H9 (cell line): ENCODE measurements at regions not wholly inside any gene's neighbourhood (a gene's known extent, or its start where the extent isn't known, plus 50 kb on each side); places are given as distances from the start of the nearest gene placed in this dataset.

Experiments
- DNase-seq: peaks from one replicate; pipeline ENCODE4 v3.0.0-alpha.2; 2017
- H2AFZ ChIP-seq: one replicate; pipeline ENCODE4 v1.6.1; 2013; ENCODE audit warnings: mild to moderate bottlenecking, low read length, control low read depth, moderate library complexity
- H2AK5ac ChIP-seq: 2 replicates; pipeline ENCODE4 v1.6.1; 2013; ENCODE audit warnings: low read length, control low read depth, mixed read lengths; ENCODE audit not compliant: insufficient read length
- H2BK120ac ChIP-seq: one replicate; pipeline ENCODE4 v1.6.1; 2013; ENCODE audit warnings: low read depth, mild to moderate bottlenecking, low read length, control low read depth, inconsistent platforms; ENCODE audit not compliant: poor library complexity, severe bottlenecking
- H2BK12ac ChIP-seq: 2 replicates; pipeline ENCODE4 v1.6.1; 2013; ENCODE audit warnings: low read length, control low read depth, mixed read lengths, low read depth; ENCODE audit not compliant: insufficient read length
- H2BK15ac ChIP-seq: 2 replicates; pipeline ENCODE4 v1.6.1; 2013; ENCODE audit warnings: low read depth, low read length, control low read depth
- H2BK20ac ChIP-seq: one replicate; pipeline ENCODE4 v1.6.1; 2013; ENCODE audit warnings: low read depth, mild to moderate bottlenecking, low read length, control low read depth, inconsistent platforms; ENCODE audit not compliant: poor library complexity, severe bottlenecking
- H2BK5ac ChIP-seq: 2 replicates; pipeline ENCODE4 v1.6.1; 2013; ENCODE audit warnings: low read length, control low read depth, mixed read lengths; ENCODE audit not compliant: insufficient read length
- H3K14ac ChIP-seq: 2 replicates; pipeline ENCODE4 v1.6.1; 2013; ENCODE audit warnings: low read length, control low read depth; ENCODE audit not compliant: insufficient read depth
- H3K18ac ChIP-seq: 2 replicates; pipeline ENCODE4 v1.6.1; 2013; ENCODE audit warnings: low read depth, mild to moderate bottlenecking, mixed read lengths, low read length, control low read depth; ENCODE audit not compliant: insufficient read length
- H3K23ac ChIP-seq: 2 replicates; pipeline ENCODE4 v1.6.1; 2013; ENCODE audit warnings: low read length, control low read depth, mixed read lengths, low read depth; ENCODE audit not compliant: insufficient read length
- H3K23me2 ChIP-seq: 2 replicates; pipeline ENCODE4 v1.6.1; 2013; ENCODE audit warnings: low read depth, mild to moderate bottlenecking, mixed read lengths, low read length, control low read depth; ENCODE audit not compliant: insufficient read length, poor library complexity, severe bottlenecking
- H3K27ac ChIP-seq: 2 replicates; pipeline ENCODE4 v1.5.1; 2013; ENCODE audit warnings: low read length, control low read depth, mixed read lengths, low read depth; ENCODE audit not compliant: insufficient read length
- H3K27me3 ChIP-seq: 2 replicates; pipeline ENCODE4 v1.6.1; 2013; ENCODE audit warnings: low read length, control low read depth, inconsistent platforms; ENCODE audit not compliant: insufficient read depth
- H3K4ac ChIP-seq: 2 replicates; pipeline ENCODE4 v1.6.1; 2013; ENCODE audit warnings: low read depth, mild to moderate bottlenecking, control low read depth, inconsistent platforms, low read length, moderate library complexity
- H3K4me1 ChIP-seq: 2 replicates; pipeline ENCODE4 v1.6.1; 2013; ENCODE audit warnings: low read length, control low read depth, inconsistent platforms; ENCODE audit not compliant: insufficient read depth
- H3K4me2 ChIP-seq: 2 replicates; pipeline ENCODE4 v1.6.1; 2013; ENCODE audit warnings: low read length, control low read depth, mixed read lengths; ENCODE audit not compliant: insufficient read length, insufficient read depth
- H3K56ac ChIP-seq: 2 replicates; pipeline ENCODE4 v1.6.1; 2013; ENCODE audit warnings: low read depth, mild to moderate bottlenecking, mixed read lengths, low read length, control low read depth; ENCODE audit not compliant: insufficient read length
- H3K79me1 ChIP-seq: 2 replicates; pipeline ENCODE4 v1.6.1; 2013; ENCODE audit warnings: low read depth, mild to moderate bottlenecking, moderate library complexity, low read length, control low read depth, inconsistent platforms; ENCODE audit not compliant: insufficient read depth, poor library complexity, severe bottlenecking
- H3K79me2 ChIP-seq: 2 replicates; pipeline ENCODE4 v1.6.1; 2013; ENCODE audit warnings: low read length, control low read depth, inconsistent platforms; ENCODE audit not compliant: insufficient read depth
- H3K9ac ChIP-seq: 2 replicates; pipeline ENCODE4 v1.6.1; 2013; ENCODE audit warnings: low read length, control low read depth, mixed read lengths; ENCODE audit not compliant: insufficient read length; ENCODE audit errors: extremely low read depth
- H3K9me3 ChIP-seq: one replicate; pipeline ENCODE4 v1.6.1; 2013; ENCODE audit warnings: low read depth, low read length, inconsistent platforms; ENCODE audit not compliant: control insufficient read depth
- H3T11ph ChIP-seq: one replicate; pipeline ENCODE4 v1.6.1; 2013; ENCODE audit warnings: mild to moderate bottlenecking, low read length, control low read depth, inconsistent platforms
- H4K20me1 ChIP-seq: one replicate; pipeline ENCODE4 v1.6.1; 2013; ENCODE audit not compliant: control insufficient read depth, insufficient read length, insufficient read depth
- H4K5ac ChIP-seq: 2 replicates; pipeline ENCODE4 v1.6.1; 2013; ENCODE audit warnings: low read depth, mild to moderate bottlenecking, mixed read lengths, low read length, control low read depth; ENCODE audit not compliant: insufficient read length
- H4K8ac ChIP-seq: replicated peaks from 2 replicates; pipeline ENCODE4 v1.6.1; 2013; ENCODE audit warnings: low read length, control low read depth, mixed read lengths, low read depth; ENCODE audit not compliant: insufficient read length
- H4K91ac ChIP-seq: 2 replicates; pipeline ENCODE4 v1.6.1; 2013; ENCODE audit warnings: low read depth, mild to moderate bottlenecking, moderate library complexity, mixed read lengths, low read length, control low read depth; ENCODE audit not compliant: insufficient read length
- H3K27ac Mint-ChIP-seq, 3 experiments: 2 replicates in 2 of 3; 3 replicates in 1 of 3; pipeline ENCODE4 v1.8.0; 2020 to 2021; ENCODE audit warnings: mixed read lengths in 3 of 3, mild to moderate bottlenecking in 1 of 3, moderate library complexity in 1 of 3
- H3K27me3 Mint-ChIP-seq: 2 replicates; pipeline ENCODE4 v1.8.0; 2021; ENCODE audit warnings: low read depth, mild to moderate bottlenecking, moderate library complexity, mixed read lengths
- H3K36me3 Mint-ChIP-seq, 3 experiments: 2 replicates in 2 of 3; 3 replicates in 1 of 3; pipeline ENCODE4 v1.8.0; 2020 to 2021; ENCODE audit warnings: low read depth in 3 of 3, mixed read lengths in 3 of 3; ENCODE audit not compliant: insufficient read depth in 1 of 3
- H3K4me1 Mint-ChIP-seq, 2 experiments: 2 replicates each; pipeline ENCODE4 v1.8.0; 2020; ENCODE audit warnings: mixed read lengths in 2 of 2
- H3K4me3 Mint-ChIP-seq, 2 experiments: 2 replicates in 1 of 2; 3 replicates in 1 of 2; pipeline ENCODE4 v1.8.0; 2020 to 2021; ENCODE audit warnings: mild to moderate bottlenecking in 2 of 2, mixed read lengths in 2 of 2, moderate library complexity in 1 of 2
- H3K9me3 Mint-ChIP-seq, 2 experiments: 2 replicates in 1 of 2; 3 replicates in 1 of 2; pipeline ENCODE4 v1.8.0; 2020; ENCODE audit warnings: mild to moderate bottlenecking in 2 of 2, mixed read lengths in 2 of 2, moderate library complexity in 1 of 2
- CTCF ChIP-seq: fragments of 200-600 bp; sonication (generic); conservative IDR thresholded peaks from 3 replicates; pipeline ENCODE4 v1.8.0; 2021; ENCODE audit warnings: antibody characterized with exemption, mild to moderate bottlenecking
- WGBS: extraction: QIAGEN DNeasy Blood & Tissue Kit; methylation state at CpG from one replicate; pipeline ENCODE4 v1.1.7; 2013; ENCODE audit warnings: missing lambda C conversion rate, low lambda C conversion rate, mixed read lengths; ENCODE audit not compliant: insufficient read length; ENCODE audit errors: extremely low coverage; 5-methylcytosine and 5-hydroxymethylcytosine counted together

GRCh38 chr13:40311356-40312101 lies 354.9 kb downstream of the FOXO1 start:
- no peak overlapping the region for H3T11ph ChIP-seq
- no peak overlapping the region for H3K4me3 Mint-ChIP-seq

More at GRCh38 chr13:40311356-40312101, 354.9 kb downstream of the FOXO1 start:
- Histone ChIP-seq H2BK20ac (no peak overlapping the region), H4K91ac (no peak overlapping the region), H3K79me1 (no peaks in the 10 kb centered on the region), H3K18ac (no peak overlapping the region), H3K14ac (no peak overlapping the region), H2AK5ac (no peak overlapping the region), H3K9me3 (peaks cover 7% of the 10 kb centered on the region), H2BK12ac (no peak overlapping the region), H3K4me1 (no peaks in the 10 kb centered on the region; the same call in 1 of the 2 replicates), H3K27me3 (no peaks in the 10 kb centered on the region; the same call in 1 of the 2 replicates), H3K4me2 (no peak overlapping the region), H3K23ac (no peak overlapping the region), H2BK15ac (no peak overlapping the region), H4K5ac (no peak overlapping the region), H2BK120ac (no peak overlapping the region), H3K4ac (no peak overlapping the region), H4K8ac (no peak overlapping the region), H3K79me2 (no peaks in the 10 kb centered on the region), H3K9ac (no peak overlapping the region), H2AFZ (no peak overlapping the region), H4K20me1 (no peaks in the 10 kb centered on the region), H3K56ac (no peak overlapping the region), H2BK5ac (no peak overlapping the region), H3K23me2 (no peaks in the 10 kb centered on the region), H3K27ac (no peak overlapping the region)
- Mint-ChIP-seq H3K4me1 (peaks cover 15 to 22% of the 10 kb centered on the region in 2 experiments), H3K27me3 (peaks cover 6% of the 10 kb centered on the region; the same call in 1 of the 2 replicates), H3K36me3 (peaks cover 4 to 19% (median 15%) of the 10 kb centered on the region in 3 experiments; a peak in 5 of 7 replicates), H3K27ac (no peak overlapping the region; a peak in 1 of 7 replicates), H3K9me3 (peaks cover 12 to 15% of the 10 kb centered on the region in 2 experiments)
- DNase-seq = no peak
- no CpG with 5 or more reads among the region's 7 CpGs for WGBS
- no peak for TF ChIP-seq CTCF
